ENCODE measurements at regions not wholly inside any gene's neighbourhood (a gene's known extent, or its start where the extent isn't known, plus 50 kb on each side); places are given as distances from the start of the nearest gene placed in this dataset.

DNA sequence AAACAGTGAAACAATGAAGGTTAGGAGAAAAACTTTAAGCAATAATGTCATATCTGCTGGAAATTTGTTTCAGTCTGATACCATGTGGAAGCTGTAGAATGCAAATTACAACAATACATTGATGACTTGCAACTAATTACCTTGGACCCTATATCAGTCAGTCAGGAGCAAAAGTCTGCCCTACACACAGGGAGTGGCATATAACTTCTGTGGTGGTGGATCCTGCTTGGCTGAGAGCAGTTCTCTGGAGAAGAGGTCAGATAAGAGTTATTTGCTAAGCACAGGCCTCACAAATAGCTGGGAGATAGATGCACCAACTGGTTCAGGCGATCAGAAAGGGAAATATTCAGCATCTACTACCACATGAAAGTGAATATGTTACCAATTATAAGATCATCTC is 1364.6 kb upstream of the EPHA6 start:
- TF ChIP-seq, protein P1, sequence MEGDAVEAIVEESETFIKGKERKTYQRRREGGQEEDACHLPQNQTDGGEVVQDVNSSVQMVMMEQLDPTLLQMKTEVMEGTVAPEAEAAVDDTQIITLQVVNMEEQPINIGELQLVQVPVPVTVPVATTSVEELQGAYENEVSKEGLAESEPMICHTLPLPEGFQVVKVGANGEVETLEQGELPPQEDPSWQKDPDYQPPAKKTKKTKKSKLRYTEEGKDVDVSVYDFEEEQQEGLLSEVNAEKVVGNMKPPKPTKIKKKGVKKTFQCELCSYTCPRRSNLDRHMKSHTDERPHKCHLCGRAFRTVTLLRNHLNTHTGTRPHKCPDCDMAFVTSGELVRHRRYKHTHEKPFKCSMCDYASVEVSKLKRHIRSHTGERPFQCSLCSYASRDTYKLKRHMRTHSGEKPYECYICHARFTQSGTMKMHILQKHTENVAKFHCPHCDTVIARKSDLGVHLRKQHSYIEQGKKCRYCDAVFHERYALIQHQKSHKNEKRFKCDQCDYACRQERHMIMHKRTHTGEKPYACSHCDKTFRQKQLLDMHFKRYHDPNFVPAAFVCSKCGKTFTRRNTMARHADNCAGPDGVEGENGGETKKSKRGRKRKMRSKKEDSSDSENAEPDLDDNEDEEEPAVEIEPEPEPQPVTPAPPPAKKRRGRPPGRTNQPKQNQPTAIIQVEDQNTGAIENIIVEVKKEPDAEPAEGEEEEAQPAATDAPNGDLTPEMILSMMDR (IDR thresholded peaks at IDR 0.05; ENCODE audit: borderline replicate concordance, extremely low read depth, low read length, poor library complexity, severe bottlenecking) = no peak
- no peak for TF ChIP-seq EZH2 (IDR thresholded peaks at IDR 0.05; ENCODE audit: borderline replicate concordance, low read depth, low read length, severe bottlenecking)

All from DND-41 (cell line).